K562 (cell line): ENCODE measurements at regions not wholly inside any gene's neighbourhood (a gene's known extent, or its start where the extent isn't known, plus 50 kb on each side); places are given as distances from the start of the nearest gene placed in this dataset.

Experiments used
- ATAC-seq: fragments of 200-7000 bp; cut with Tn5 transposase; 3 replicates; pipeline ENCODE4 v1.9.1; 2020; ENCODE audit warnings: moderate library complexity
- BruUV-seq: library from RNA; stranded (reverse); fragments of 400-500 nt; replicated peaks from 2 replicates; lab custom pipeline; 2021; lab: Mats Ljungman, UMichigan
- CTCF ChIA-PET: fragments of 300-600 bp; formaldehyde crosslinking; extraction: SDS; loops from one replicate; lab custom pipeline; 2021; ENCODE audit warnings: low intra/inter-chr PET ratio; lab: Yijun Ruan, JAX
- POLR2A ChIA-PET: fragments of 300-600, 350-650 bp; sonication (Branson Sonifier 250); formaldehyde crosslinking; extraction: SDS; loops from one replicate; lab custom pipeline; 2021; ENCODE audit warnings: antibody characterized with exemption, inconsistent platforms; lab: Yijun Ruan, JAX
- DNase-seq, 4 experiments: peaks; one replicate each; pipeline versions ENCODE4 v3.0.0 to v3.0.0-alpha.2; 2011 to 2018; ENCODE audit warnings: low spot score in 3 of 4, mixed read lengths in 3 of 4; ENCODE audit errors: extremely low read depth in 1 of 4
- FAIRE-seq: peaks from 2 replicates; lab custom pipeline; 2011; peaks lifted over from hg19 to GRCh38; lab: Jason Lieb, UNC
- H2AFZ ChIP-seq: 2 replicates; pipeline ENCODE4 v1.6.0; 2011; ENCODE audit warnings: low read depth, low read length, control low read depth, inconsistent platforms
- H3K27ac ChIP-seq: fragments of 200-600 bp; 3 replicates; pipeline ENCODE4 v1.8.0; 2011; ENCODE audit warnings: low read depth, mild to moderate bottlenecking, control low read depth, inconsistent platforms, low read length, moderate library complexity, mixed read lengths; ENCODE audit errors: extremely low read depth
- H3K27me3 ChIP-seq, 2 experiments: fragments of 300-600 bp in 1 of 2; 2 replicates in 1 of 2; 3 replicates in 1 of 2; pipeline versions ENCODE4 v1.6.0 to v1.8.0; 2011; ENCODE audit warnings: inconsistent platforms in 2 of 2, low read length in 2 of 2, mild to moderate bottlenecking in 1 of 2, mixed read lengths in 1 of 2, moderate library complexity in 1 of 2; ENCODE audit not compliant: control insufficient read depth in 2 of 2, insufficient read depth in 2 of 2
- H3K36me3 ChIP-seq: fragments of 300-600 bp; 3 replicates; pipeline ENCODE4 v1.8.0; 2011; ENCODE audit warnings: mild to moderate bottlenecking, low read length, inconsistent platforms; ENCODE audit not compliant: control insufficient read depth, insufficient read depth
- H3K4me1 ChIP-seq, 2 experiments: fragments of 200-600 bp in 1 of 2; replicated peaks in 1 of 2; 2 replicates in 1 of 2; 3 replicates in 1 of 2; pipeline versions ENCODE4 v1.5.1 to v1.8.0; 2011; ENCODE audit warnings: inconsistent platforms in 2 of 2, low read length in 2 of 2, mild to moderate bottlenecking in 1 of 2, mixed read lengths in 1 of 2, moderate library complexity in 1 of 2; ENCODE audit not compliant: control insufficient read depth in 2 of 2, insufficient read depth in 2 of 2
- H3K4me2 ChIP-seq: 2 replicates; pipeline ENCODE4 v1.6.1; 2011; ENCODE audit warnings: low read length, control low read depth, inconsistent platforms, mixed read lengths; ENCODE audit not compliant: insufficient read depth
- H3K4me3 ChIP-seq: fragments of 200-600 bp; sonication (generic), shearing (Covaris generic); 2 replicates; pipeline ENCODE4 v1.5.1; 2016; ENCODE audit warnings: control low read depth, inconsistent platforms
- H3K79me2 ChIP-seq: fragments of 200-600 bp; 3 replicates; pipeline ENCODE4 v1.8.0; 2011; ENCODE audit warnings: low read length, inconsistent platforms; ENCODE audit not compliant: control insufficient read depth, insufficient read depth
- H3K9ac ChIP-seq, 2 experiments: 2 replicates each; pipeline versions ENCODE4 v1.6.0 to v1.6.1; 2011; ENCODE audit warnings: low read depth in 2 of 2, low read length in 2 of 2, control low read depth in 1 of 2, inconsistent platforms in 1 of 2, mild to moderate bottlenecking in 1 of 2, mixed read lengths in 1 of 2; ENCODE audit not compliant: insufficient read depth in 1 of 2
- H3K9me1 ChIP-seq: one replicate; pipeline ENCODE4 v1.6.0; 2011; ENCODE audit warnings: inconsistent platforms, mild to moderate bottlenecking, low read length, moderate library complexity; ENCODE audit not compliant: control insufficient read depth, insufficient read depth
- H3K9me3 ChIP-seq: replicated peaks from 2 replicates; pipeline ENCODE4 v1.5.1; 2011; ENCODE audit warnings: low read depth, low read length, inconsistent platforms; ENCODE audit not compliant: control insufficient read depth, insufficient read depth
- H4K20me1 ChIP-seq: replicated peaks from 2 replicates; pipeline ENCODE4 v1.6.1; 2011; ENCODE audit warnings: low read length, inconsistent platforms, mixed read lengths; ENCODE audit not compliant: control insufficient read depth, insufficient read depth
- BCOR ChIP-seq: fragments of 450-650 bp; IDR thresholded peaks from 2 replicates; pipeline ENCODE4 v1.6.1; 2016
- DPF2 ChIP-seq: fragments of 450-650 bp; IDR thresholded peaks from 2 replicates; pipeline ENCODE4 v1.6.1; 2016
- HMG20A ChIP-seq: fragments of 450-650 bp; formaldehyde crosslinking; conservative IDR thresholded peaks from 2 replicates; pipeline ENCODE4 v1.4.0; 2020; ENCODE audit warnings: mild to moderate bottlenecking, mixed read lengths
- NFXL1 ChIP-seq: fragments of 450-650 bp; formaldehyde crosslinking; IDR thresholded peaks from 2 replicates; pipeline ENCODE4 v1.4.0; 2021; ENCODE audit warnings: mild to moderate bottlenecking
- SIN3B ChIP-seq: fragments of 450-650 bp; IDR thresholded peaks from 2 replicates; pipeline ENCODE4 v1.6.1; 2017; ENCODE audit warnings: low read depth, mild to moderate bottlenecking, moderate library complexity
- SMARCE1 ChIP-seq: fragments of 450-650 bp; IDR thresholded peaks from 2 replicates; pipeline ENCODE4 v1.7.1; 2016; ENCODE audit warnings: mild to moderate bottlenecking
- TAF1 ChIP-seq: IDR thresholded peaks from 2 replicates; pipeline ENCODE4 v1.6.1; 2011; ENCODE audit warnings: mild to moderate bottlenecking, low read length, moderate library complexity; ENCODE audit not compliant: insufficient read depth, control insufficient read depth, severe bottlenecking; ENCODE audit errors: extremely low read depth
- TAF15 ChIP-seq: fragments of 200-400 bp; formaldehyde crosslinking; IDR thresholded peaks from 2 replicates; pipeline ENCODE4 v1.6.1; 2017; ENCODE audit warnings: mild to moderate bottlenecking, low read depth, low read length, moderate library complexity
- TARDBP ChIP-seq: fragments of 450-650 bp; IDR thresholded peaks from 2 replicates; pipeline ENCODE4 v1.6.1; 2016
- ZFP30 ChIP-seq: fragments of 250-450 bp; sonication (Bioruptor Pico); IDR thresholded peaks from 2 replicates; pipeline ENCODE4 v1.8.0; 2022; ENCODE audit warnings: moderate library complexity, mild to moderate bottlenecking, inconsistent platforms, borderline replicate concordance
- ZNF41 ChIP-seq: fragments of 250-450 bp; sonication (Bioruptor Pico); conservative IDR thresholded peaks from 2 replicates; pipeline ENCODE4 v1.4.0; 2020; ENCODE audit warnings: mild to moderate bottlenecking
- ZSCAN32 ChIP-seq: fragments of 450-650 bp; formaldehyde crosslinking; IDR thresholded peaks from 2 replicates; pipeline ENCODE4 v1.4.0; 2020; ENCODE audit warnings: mild to moderate bottlenecking, moderate library complexity
- WGBS: fragments of 100-300 bp; shearing (Covaris generic); methylation state at CpG from one replicate; pipeline ENCODE4 v1.1.6; 2016; ENCODE audit warnings: low coverage, mixed read lengths; ENCODE audit not compliant: insufficient coverage; ENCODE audit errors: missing lambda C conversion rate; 5-methylcytosine and 5-hydroxymethylcytosine counted together
- in situ Hi-C: fragments of 300-500 bp; cut with MboI; formaldehyde crosslinking; loops from 4 replicates; pipeline ENCODE4 v1.15.0; 2018; ENCODE audit warnings: inconsistent platforms, mixed read lengths
- intact Hi-C: fragments of 100-400 bp; cut with micrococcal nuclease; formaldehyde crosslinking; loops from 2 replicates; pipeline ENCODE4 v1.14.2; 2022
- TF ChIP-seq, protein P1 (sequence below): fragments of 450-650 bp; IDR thresholded peaks from 2 replicates; pipeline ENCODE4 v1.6.1; 2016; ENCODE audit warnings: missing biosample characterization, missing genetic modification characterization
- TF ChIP-seq, protein P2 (sequence below): fragments of 250-450 bp; sonication (Bioruptor Pico); IDR thresholded peaks from 2 replicates; pipeline ENCODE4 v1.8.0; 2021; ENCODE audit warnings: mild to moderate bottlenecking, moderate library complexity

DNA sequence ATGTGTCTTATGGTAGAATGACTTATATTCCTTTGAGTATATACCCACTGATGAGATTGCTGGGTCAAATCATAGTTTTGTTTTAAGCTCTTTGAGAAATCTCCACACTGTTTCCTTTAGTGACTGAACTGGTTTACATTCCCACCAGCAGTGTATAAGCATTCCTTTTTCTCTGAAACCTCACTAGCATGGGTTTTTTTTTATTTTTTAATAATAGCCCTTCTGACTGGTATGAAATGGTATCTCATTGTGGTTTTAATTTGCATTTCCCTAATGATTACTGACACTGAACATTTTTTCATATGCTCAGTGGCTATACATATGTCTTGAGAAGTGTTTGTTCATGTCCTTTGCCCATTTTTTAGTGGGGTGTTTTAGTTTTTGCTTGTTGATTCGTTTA lies 494.3 kb downstream of the SQOR start:
- intact Hi-C loops = no loop called here
- Histone ChIP-seq H4K20me1 (no peaks in the 10 kb centered on the region), H3K27ac (no peak overlapping the region), H3K9ac (no peak overlapping the region), H3K4me2 (no peak overlapping the region), H3K79me2 (no peaks in the 10 kb centered on the region), H3K4me3 (no peak overlapping the region), H3K9me3 (no peaks in the 10 kb centered on the region; the same call in 1 of the 2 replicates), H3K9me1 (no peaks in the 10 kb centered on the region), H3K4me1 (no peaks in the 10 kb centered on the region), H3K27me3 (no peaks in the 10 kb centered on the region), H2AFZ (no peak overlapping the region), H3K36me3 (no peaks in the 10 kb centered on the region)
- no TSS peak for BruUV-seq
- in situ Hi-C loops = no loop called here
- CTCF ChIA-PET = no interaction called here
- ATAC-seq (no peak), DNase-seq (no peak), FAIRE-seq (no peak)
- POLR2A ChIA-PET = no interaction called here
- TF ChIP-seq, protein P1, sequence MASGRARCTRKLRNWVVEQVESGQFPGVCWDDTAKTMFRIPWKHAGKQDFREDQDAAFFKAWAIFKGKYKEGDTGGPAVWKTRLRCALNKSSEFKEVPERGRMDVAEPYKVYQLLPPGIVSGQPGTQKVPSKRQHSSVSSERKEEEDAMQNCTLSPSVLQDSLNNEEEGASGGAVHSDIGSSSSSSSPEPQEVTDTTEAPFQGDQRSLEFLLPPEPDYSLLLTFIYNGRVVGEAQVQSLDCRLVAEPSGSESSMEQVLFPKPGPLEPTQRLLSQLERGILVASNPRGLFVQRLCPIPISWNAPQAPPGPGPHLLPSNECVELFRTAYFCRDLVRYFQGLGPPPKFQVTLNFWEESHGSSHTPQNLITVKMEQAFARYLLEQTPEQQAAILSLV (tag) = no peak
- TF ChIP-seq BCOR (no peak), TAF1 (no peak), TAF15 (no peak), SIN3B (no peak), NFXL1 (CRISPR knock-in tag) (no peak), ZNF41 (CRISPR knock-in tag) (no peak), HMG20A (no peak), ZSCAN32 (no peak), DPF2 (no peak), ZFP30 (no peak), SMARCE1 (no peak), TARDBP (no peak)
- TF ChIP-seq, protein P2, sequence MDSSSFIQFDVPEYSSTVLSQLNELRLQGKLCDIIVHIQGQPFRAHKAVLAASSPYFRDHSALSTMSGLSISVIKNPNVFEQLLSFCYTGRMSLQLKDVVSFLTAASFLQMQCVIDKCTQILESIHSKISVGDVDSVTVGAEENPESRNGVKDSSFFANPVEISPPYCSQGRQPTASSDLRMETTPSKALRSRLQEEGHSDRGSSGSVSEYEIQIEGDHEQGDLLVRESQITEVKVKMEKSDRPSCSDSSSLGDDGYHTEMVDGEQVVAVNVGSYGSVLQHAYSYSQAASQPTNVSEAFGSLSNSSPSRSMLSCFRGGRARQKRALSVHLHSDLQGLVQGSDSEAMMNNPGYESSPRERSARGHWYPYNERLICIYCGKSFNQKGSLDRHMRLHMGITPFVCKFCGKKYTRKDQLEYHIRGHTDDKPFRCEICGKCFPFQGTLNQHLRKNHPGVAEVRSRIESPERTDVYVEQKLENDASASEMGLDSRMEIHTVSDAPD = no peak
- 0% methylated on average over 1 of the region's 1 CpG for WGBS
